HEK293 (cell line): ENCODE measurements at regions not wholly inside any gene's neighbourhood (a gene's known extent, or its start where the extent isn't known, plus 50 kb on each side); places are given as distances from the start of the nearest gene placed in this dataset.

ENCODE experiments used
- SETDB1 ChIP-seq: IDR thresholded peaks from one replicate; pipeline ENCODE4 v1.6.1; 2017; ENCODE audit warnings: mild to moderate bottlenecking, low read length, moderate library complexity, mixed read lengths; ENCODE audit not compliant: insufficient read length
- ZNF76 ChIP-seq: fragments of 450-650 bp; formaldehyde crosslinking; IDR thresholded peaks from 2 replicates; pipeline ENCODE4; 2016; ENCODE audit warnings: low read depth, missing biosample characterization, missing genetic modification characterization, borderline replicate concordance

DNA sequence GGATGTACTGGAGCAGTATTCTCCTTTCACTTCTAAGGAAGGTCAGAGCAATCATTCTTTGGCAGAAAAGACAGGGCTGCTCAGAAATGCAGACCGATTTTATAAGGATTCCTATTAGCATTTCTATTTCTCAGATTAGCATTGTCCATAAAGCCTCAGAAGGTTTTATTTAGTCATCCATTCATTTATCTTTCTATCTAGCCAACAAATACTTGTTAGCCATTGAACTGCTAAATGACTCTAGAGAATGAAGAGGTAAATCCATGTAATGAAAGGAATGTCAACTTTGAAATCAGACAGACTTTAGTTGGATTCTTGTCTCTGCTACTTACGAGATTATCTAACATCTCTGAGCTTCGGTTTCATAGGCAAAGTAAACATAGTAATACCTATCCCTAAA is 165.2 kb downstream of the SLC25A46 start:
- TF ChIP-seq SETDB1 (no peak), ZNF76 (no peak)
